ENCODE measurements at regions not wholly inside any gene's neighbourhood (a gene's known extent, or its start where the extent isn't known, plus 50 kb on each side); places are given as distances from the start of the nearest gene placed in this dataset.
"Not testable (repeated sequence)": the region's sequence is repeated elsewhere in the genome, so short reads cannot be mapped to it uniquely, and the experiment has no call there.

GRCh38 chrX:89539150-89539549 is 382.6 kb upstream of the TGIF2LX start:
- H3K27me3 Mint-ChIP-seq; H3K4me3 Mint-ChIP-seq; ATAC-seq; H3K4me1 Mint-ChIP-seq; H3K36me3 Mint-ChIP-seq (ENCODE audit: low read depth); DNase-seq; H3K9me3 Mint-ChIP-seq; H3K27ac Mint-ChIP-seq: not testable (repeated sequence)

GRCh38 chrX:89557146-89557545 is 364.6 kb upstream of the TGIF2LX start:
- H3K4me1 Mint-ChIP-seq; DNase-seq; H3K27ac Mint-ChIP-seq; H3K36me3 Mint-ChIP-seq (ENCODE audit: low read depth); H3K27me3 Mint-ChIP-seq; ATAC-seq; H3K9me3 Mint-ChIP-seq; H3K4me3 Mint-ChIP-seq: not testable (repeated sequence)

GRCh38 chrX:89562079-89562478 is 359.6 kb upstream of the TGIF2LX start:
- not testable (repeated sequence) for H3K36me3 Mint-ChIP-seq (ENCODE audit: low read depth); H3K9me3 Mint-ChIP-seq; ATAC-seq; DNase-seq; H3K4me3 Mint-ChIP-seq; H3K27ac Mint-ChIP-seq; H3K27me3 Mint-ChIP-seq; H3K4me1 Mint-ChIP-seq

GRCh38 chrX:89563107-89563506 is 358.6 kb upstream of the TGIF2LX start:
- not testable (repeated sequence) for H3K27me3 Mint-ChIP-seq; H3K4me3 Mint-ChIP-seq; ATAC-seq; H3K4me1 Mint-ChIP-seq; H3K9me3 Mint-ChIP-seq; H3K36me3 Mint-ChIP-seq (ENCODE audit: low read depth); H3K27ac Mint-ChIP-seq; DNase-seq

- not testable (repeated sequence) for ATAC-seq; H3K36me3 Mint-ChIP-seq (ENCODE audit: low read depth); H3K9me3 Mint-ChIP-seq; H3K27me3 Mint-ChIP-seq; H3K4me3 Mint-ChIP-seq; DNase-seq; H3K27ac Mint-ChIP-seq; H3K4me1 Mint-ChIP-seq
Measured at GRCh38 chrX:89567787-89568186, 353.9 kb upstream of the TGIF2LX start.

GRCh38 chrX:89581868-89582267 is 339.8 kb upstream of the TGIF2LX start:
- H3K4me1 Mint-ChIP-seq; H3K27me3 Mint-ChIP-seq; H3K27ac Mint-ChIP-seq; H3K4me3 Mint-ChIP-seq; H3K9me3 Mint-ChIP-seq; H3K36me3 Mint-ChIP-seq (ENCODE audit: low read depth); ATAC-seq; DNase-seq: not testable (repeated sequence)

- DNase-seq; H3K27ac Mint-ChIP-seq; ATAC-seq; H3K36me3 Mint-ChIP-seq (ENCODE audit: low read depth); H3K4me1 Mint-ChIP-seq; H3K9me3 Mint-ChIP-seq; H3K27me3 Mint-ChIP-seq; H3K4me3 Mint-ChIP-seq: not testable (repeated sequence)
Measured at GRCh38 chrX:89631858-89632257, 289.9 kb upstream of the TGIF2LX start.

GRCh38 chrX:89635887-89636286 is 285.8 kb upstream of the TGIF2LX start:
- not testable (repeated sequence) for H3K27ac Mint-ChIP-seq; H3K36me3 Mint-ChIP-seq (ENCODE audit: low read depth); H3K4me3 Mint-ChIP-seq

GRCh38 chrX:89658662-89659061 is 263.0 kb upstream of the TGIF2LX start:
- H3K4me3 Mint-ChIP-seq: not testable (repeated sequence)

More at GRCh38 chrX:89635887-89636286, 285.8 kb upstream of the TGIF2LX start:
- H3K9me3 Mint-ChIP-seq, H3K4me1 Mint-ChIP-seq, ATAC-seq, DNase-seq, H3K27me3 Mint-ChIP-seq: not testable (repeated sequence)

GRCh38 chrX:89706481-89706880 is 215.2 kb upstream of the TGIF2LX start:
- H3K4me1 Mint-ChIP-seq; H3K27ac Mint-ChIP-seq; ATAC-seq; H3K27me3 Mint-ChIP-seq; H3K36me3 Mint-ChIP-seq (ENCODE audit: low read depth); DNase-seq; H3K4me3 Mint-ChIP-seq; H3K9me3 Mint-ChIP-seq: not testable (repeated sequence)

More at GRCh38 chrX:89658662-89659061, 263.0 kb upstream of the TGIF2LX start:
- not testable (repeated sequence) for H3K27me3 Mint-ChIP-seq; H3K4me1 Mint-ChIP-seq; H3K9me3 Mint-ChIP-seq; H3K36me3 Mint-ChIP-seq (ENCODE audit: low read depth); ATAC-seq; DNase-seq; H3K27ac Mint-ChIP-seq

- H3K9me3 Mint-ChIP-seq; H3K4me3 Mint-ChIP-seq; H3K27me3 Mint-ChIP-seq; H3K4me1 Mint-ChIP-seq; H3K36me3 Mint-ChIP-seq (ENCODE audit: low read depth); DNase-seq; ATAC-seq; H3K27ac Mint-ChIP-seq: not testable (repeated sequence)
Measured at GRCh38 chrX:89707363-89707927, 214.3 kb upstream of the TGIF2LX start.

- H3K9me3 Mint-ChIP-seq; ATAC-seq; H3K27ac Mint-ChIP-seq; H3K4me1 Mint-ChIP-seq; H3K36me3 Mint-ChIP-seq (ENCODE audit: low read depth); H3K4me3 Mint-ChIP-seq; DNase-seq; H3K27me3 Mint-ChIP-seq: not testable (repeated sequence)
Measured at GRCh38 chrX:89734367-89734766, 187.3 kb upstream of the TGIF2LX start.

GRCh38 chrX:89756466-89756865 is 165.2 kb upstream of the TGIF2LX start:
- not testable (repeated sequence) for ATAC-seq; H3K27ac Mint-ChIP-seq; H3K4me1 Mint-ChIP-seq; H3K27me3 Mint-ChIP-seq; H3K36me3 Mint-ChIP-seq (ENCODE audit: low read depth); H3K4me3 Mint-ChIP-seq; DNase-seq; H3K9me3 Mint-ChIP-seq

GRCh38 chrX:89757767-89758166 is 163.9 kb upstream of the TGIF2LX start:
- DNase-seq; H3K36me3 Mint-ChIP-seq (ENCODE audit: low read depth); H3K27ac Mint-ChIP-seq; H3K27me3 Mint-ChIP-seq; H3K4me3 Mint-ChIP-seq; ATAC-seq; H3K4me1 Mint-ChIP-seq; H3K9me3 Mint-ChIP-seq: not testable (repeated sequence)

GRCh38 chrX:89759076-89759685 is 162.5 kb upstream of the TGIF2LX start:
- H3K27me3 Mint-ChIP-seq; DNase-seq; H3K36me3 Mint-ChIP-seq (ENCODE audit: low read depth); H3K27ac Mint-ChIP-seq; H3K4me3 Mint-ChIP-seq; ATAC-seq; H3K4me1 Mint-ChIP-seq; H3K9me3 Mint-ChIP-seq: not testable (repeated sequence)

GRCh38 chrX:89771639-89772038 is 150.1 kb upstream of the TGIF2LX start:
- H3K27me3 Mint-ChIP-seq; H3K4me1 Mint-ChIP-seq; H3K4me3 Mint-ChIP-seq; H3K9me3 Mint-ChIP-seq; H3K36me3 Mint-ChIP-seq (ENCODE audit: low read depth); ATAC-seq; DNase-seq; H3K27ac Mint-ChIP-seq: not testable (repeated sequence)

Data from activated naive CD8-positive, alpha-beta T cell treated with anti-CD3 and anti-CD28 coated beads, Interleukin-2, amount 50 U/mL, for 24 hours (primary cell).